GM12874 (cell line): ENCODE measurements at regions not wholly inside any gene's neighbourhood (a gene's known extent, or its start where the extent isn't known, plus 50 kb on each side); places are given as distances from the start of the nearest gene placed in this dataset.

ENCODE experiments used
- TF ChIP-seq, protein P1 (sequence below): IDR thresholded peaks from 2 replicates; pipeline ENCODE4 v1.5.1; 2011; ENCODE audit warnings: low read depth, mild to moderate bottlenecking, control low read depth, low read length, moderate library complexity; ENCODE audit not compliant: insufficient read depth

DNA sequence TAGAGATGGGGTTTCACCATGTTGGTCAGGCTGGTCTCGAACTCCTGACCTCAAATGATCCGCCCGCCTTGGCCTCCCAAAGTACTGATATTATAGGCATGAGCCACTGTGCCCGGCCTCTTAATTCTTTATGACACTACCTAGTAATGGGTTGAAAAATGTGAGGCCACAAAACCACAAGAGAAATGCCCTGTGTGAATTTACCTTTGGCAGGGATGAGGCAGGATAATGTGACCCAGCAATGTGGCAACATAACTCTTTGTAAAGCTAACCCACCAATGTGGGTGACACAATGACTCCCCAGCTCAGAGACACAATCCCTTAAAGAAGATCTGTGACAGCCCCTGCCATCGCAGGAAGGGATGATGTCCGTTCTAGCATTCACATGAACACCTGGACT, 533.1 kb downstream of the KLF5 start:
- TF ChIP-seq, protein P1, sequence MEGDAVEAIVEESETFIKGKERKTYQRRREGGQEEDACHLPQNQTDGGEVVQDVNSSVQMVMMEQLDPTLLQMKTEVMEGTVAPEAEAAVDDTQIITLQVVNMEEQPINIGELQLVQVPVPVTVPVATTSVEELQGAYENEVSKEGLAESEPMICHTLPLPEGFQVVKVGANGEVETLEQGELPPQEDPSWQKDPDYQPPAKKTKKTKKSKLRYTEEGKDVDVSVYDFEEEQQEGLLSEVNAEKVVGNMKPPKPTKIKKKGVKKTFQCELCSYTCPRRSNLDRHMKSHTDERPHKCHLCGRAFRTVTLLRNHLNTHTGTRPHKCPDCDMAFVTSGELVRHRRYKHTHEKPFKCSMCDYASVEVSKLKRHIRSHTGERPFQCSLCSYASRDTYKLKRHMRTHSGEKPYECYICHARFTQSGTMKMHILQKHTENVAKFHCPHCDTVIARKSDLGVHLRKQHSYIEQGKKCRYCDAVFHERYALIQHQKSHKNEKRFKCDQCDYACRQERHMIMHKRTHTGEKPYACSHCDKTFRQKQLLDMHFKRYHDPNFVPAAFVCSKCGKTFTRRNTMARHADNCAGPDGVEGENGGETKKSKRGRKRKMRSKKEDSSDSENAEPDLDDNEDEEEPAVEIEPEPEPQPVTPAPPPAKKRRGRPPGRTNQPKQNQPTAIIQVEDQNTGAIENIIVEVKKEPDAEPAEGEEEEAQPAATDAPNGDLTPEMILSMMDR: no peak

DNA sequence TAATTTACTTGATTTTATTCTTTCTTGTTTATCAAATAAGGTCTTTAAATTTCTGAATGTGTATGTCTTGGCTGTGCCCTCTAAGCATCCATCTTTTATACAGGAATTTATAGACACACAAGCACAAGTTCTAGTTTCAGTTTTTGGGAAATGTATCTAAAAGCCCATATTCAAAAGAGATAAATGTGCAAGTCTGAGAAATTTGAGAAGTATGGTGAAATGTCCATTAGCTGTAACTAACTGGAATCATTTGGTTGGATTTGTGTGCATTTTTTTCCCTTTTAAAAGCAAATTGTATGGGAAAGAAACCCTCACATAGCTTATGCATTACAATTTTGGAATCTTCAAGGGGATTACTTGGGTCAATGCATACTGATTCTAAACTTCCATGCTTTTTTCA, 532.0 kb downstream of the KLF5 start:
- TF ChIP-seq, protein P1: no peak

DNA sequence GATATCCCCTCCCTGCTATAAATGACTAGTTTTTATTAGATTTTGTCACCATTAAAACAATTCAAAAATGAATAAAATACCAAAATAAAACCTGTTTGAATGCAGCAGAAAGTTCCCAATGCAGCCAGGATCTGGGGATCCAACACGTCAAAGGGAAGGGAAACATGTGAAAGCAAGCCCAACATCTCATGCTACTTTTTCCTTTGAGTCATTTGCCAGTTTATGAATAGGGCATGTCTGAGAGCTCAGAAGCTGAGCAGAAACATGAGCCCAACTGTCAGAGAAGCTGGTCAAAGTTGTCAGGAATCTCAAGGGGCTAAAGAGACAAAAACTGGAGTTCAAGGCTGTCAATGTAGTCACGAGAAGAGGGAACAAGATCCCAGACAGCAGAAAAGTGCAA, 526.4 kb downstream of the KLF5 start:
- TF ChIP-seq, protein P1: no peak

DNA sequence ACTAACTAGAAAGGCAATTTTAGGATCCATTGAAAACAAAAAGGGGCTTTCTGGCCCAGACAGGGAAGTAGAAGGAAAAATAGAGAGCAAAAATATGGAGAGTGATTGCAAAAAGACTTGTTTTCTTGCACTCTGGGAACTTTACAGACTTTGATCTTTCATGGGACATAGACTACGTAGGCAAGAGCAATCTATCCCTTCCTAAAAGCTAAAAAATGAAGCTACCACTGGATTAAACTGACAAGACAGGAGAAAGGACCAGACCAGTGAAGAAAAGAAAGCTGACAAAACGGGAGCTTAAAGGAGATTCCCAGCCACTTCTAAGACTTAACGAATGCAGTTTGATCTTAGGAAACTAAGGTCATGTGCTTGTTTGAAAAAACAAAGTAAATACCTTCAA, 524.5 kb downstream of the KLF5 start:
- TF ChIP-seq, protein P1: no peak

DNA sequence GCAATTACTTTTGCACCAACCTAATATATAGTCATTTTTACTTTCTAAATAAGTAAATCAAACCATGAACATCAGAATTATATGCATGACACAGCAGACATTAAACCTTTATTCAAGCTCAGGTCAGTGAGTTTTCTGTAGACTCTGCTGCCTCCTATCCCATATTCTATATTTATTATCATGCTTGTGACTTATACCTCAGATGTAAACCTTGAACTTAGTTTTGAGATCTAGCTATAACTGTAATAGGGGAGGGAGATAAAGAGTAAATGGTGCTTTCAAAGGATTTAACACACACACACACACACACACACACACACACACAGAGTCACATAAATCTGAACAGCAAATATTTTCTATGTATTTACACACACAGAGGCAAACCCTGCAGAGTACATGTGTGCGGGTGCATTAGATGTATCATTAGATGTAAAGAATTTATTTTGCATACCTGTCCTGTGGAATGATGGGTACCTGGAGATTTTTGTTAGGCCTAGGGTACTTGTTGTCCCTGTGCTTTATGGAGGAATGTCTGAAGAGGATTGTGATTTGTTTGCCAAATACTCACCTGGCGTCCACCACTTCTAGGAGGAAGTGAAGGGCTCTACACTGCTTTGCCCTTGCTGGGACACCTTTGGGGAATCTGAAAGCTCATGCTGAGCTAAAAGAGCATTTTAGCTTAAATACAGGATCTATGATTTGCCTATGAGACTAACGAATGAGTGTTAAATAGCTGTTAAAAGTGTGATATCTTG, 521.9 kb downstream of the KLF5 start:
- TF ChIP-seq, protein P1: no peak

DNA sequence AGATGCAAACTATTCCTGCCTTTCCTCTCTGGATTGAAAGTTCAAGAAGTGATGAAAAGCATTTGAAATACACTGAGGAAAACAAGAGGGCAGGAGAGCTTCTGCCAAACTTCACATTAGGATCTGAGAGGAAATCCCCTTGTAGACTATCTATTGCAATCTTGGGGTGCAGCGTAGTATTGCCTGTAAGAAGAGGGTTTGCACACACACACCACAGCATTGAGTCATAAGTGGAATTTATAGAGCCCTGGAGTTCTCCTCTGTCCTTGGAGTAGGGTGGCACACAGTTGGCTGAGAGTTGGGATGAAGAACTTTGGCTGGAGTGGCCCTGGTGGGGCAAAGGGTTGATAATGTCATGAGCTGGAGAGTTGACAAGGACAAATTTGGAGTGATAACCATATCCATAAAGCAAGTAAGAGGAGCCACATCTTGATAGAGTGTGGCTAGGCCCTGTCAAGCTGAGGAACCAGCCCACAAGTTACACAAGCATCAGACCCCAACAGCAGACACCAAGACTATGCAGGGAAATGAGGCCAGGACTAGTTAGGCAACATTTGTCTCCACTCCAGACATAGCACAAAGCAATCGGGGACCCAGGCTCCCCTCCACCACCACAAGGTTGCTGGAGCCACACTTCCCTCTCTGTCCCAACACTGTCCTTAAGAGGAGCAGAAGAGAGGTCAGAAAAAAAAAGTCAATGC, 520.9 kb downstream of the KLF5 start:
- TF ChIP-seq, protein P1: no peak

DNA sequence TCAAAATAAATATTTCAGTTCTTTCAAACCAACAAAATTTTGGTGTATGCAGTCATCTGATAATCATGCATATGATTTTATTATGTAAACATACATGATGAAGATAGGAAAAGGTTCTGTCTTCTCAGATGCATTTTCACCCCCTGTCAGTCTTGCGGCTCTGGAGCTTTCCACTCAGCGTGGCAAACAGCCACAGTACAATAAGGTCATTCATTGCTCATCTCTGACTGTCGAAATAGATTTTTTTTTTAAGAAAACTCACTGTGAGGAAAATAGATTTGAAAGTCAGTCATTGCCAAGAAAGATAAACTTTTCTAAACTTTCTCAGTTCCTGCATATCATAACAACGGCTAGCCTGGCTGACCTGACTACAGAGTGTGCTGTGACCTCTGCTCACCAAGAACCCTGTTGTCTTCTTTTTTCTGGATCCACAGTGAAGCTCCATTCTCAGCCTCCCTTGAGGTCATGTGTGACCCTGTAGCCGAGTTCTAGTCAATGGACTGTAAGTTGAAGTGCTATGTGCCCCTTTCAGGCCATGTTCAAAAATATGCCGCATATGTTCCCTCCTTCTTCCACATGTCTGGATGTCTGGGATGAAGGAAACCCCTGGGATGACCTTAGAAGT, 519.6 kb downstream of the KLF5 start:
- TF ChIP-seq, protein P1: no peak
